Fibroblast of pulmonary artery (primary cell): ENCODE measurements at regions not wholly inside any gene's neighbourhood (a gene's known extent, or its start where the extent isn't known, plus 50 kb on each side); places are given as distances from the start of the nearest gene placed in this dataset.

Experiments
- DNase-seq: peaks from one replicate; pipeline ENCODE4 v3.0.0-alpha.2; 2010; ENCODE audit warnings: low read depth
- H3K4me3 ChIP-seq: replicated peaks from 2 replicates; pipeline ENCODE4 v1.5.1; 2011; ENCODE audit warnings: low read depth, mild to moderate bottlenecking, control low read depth, low read length, moderate library complexity
- TF ChIP-seq, protein P1 (sequence below): IDR thresholded peaks from 2 replicates; pipeline ENCODE4 v1.5.1; 2011; ENCODE audit warnings: mild to moderate bottlenecking, control low read depth, low read length, inconsistent platforms; ENCODE audit errors: missing control alignments

DNA sequence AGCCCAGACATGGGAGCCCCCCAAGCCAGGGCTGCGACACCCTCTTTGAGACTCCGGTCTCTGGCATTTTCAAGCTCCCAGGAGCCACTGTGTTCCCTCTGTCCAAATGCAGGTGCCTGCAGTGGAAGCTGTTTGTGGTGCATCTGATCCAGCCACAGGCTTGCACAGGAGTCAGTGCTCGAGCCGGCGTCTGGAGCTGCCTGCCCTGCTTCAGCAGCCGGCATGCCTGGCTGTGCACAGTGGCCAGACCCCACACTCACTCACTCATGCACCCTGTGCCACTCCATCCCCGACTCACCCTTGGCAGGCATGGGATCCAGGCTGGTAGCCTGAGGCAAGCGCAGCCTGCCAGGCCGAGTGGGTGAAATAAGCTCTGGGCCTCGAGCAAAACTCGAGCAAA lies 555.0 kb upstream of the CCDC54 start:
- DNase-seq: no peak
- no peak overlapping the region for H3K4me3 ChIP-seq
- TF ChIP-seq, protein P1, sequence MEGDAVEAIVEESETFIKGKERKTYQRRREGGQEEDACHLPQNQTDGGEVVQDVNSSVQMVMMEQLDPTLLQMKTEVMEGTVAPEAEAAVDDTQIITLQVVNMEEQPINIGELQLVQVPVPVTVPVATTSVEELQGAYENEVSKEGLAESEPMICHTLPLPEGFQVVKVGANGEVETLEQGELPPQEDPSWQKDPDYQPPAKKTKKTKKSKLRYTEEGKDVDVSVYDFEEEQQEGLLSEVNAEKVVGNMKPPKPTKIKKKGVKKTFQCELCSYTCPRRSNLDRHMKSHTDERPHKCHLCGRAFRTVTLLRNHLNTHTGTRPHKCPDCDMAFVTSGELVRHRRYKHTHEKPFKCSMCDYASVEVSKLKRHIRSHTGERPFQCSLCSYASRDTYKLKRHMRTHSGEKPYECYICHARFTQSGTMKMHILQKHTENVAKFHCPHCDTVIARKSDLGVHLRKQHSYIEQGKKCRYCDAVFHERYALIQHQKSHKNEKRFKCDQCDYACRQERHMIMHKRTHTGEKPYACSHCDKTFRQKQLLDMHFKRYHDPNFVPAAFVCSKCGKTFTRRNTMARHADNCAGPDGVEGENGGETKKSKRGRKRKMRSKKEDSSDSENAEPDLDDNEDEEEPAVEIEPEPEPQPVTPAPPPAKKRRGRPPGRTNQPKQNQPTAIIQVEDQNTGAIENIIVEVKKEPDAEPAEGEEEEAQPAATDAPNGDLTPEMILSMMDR: no peak

DNA sequence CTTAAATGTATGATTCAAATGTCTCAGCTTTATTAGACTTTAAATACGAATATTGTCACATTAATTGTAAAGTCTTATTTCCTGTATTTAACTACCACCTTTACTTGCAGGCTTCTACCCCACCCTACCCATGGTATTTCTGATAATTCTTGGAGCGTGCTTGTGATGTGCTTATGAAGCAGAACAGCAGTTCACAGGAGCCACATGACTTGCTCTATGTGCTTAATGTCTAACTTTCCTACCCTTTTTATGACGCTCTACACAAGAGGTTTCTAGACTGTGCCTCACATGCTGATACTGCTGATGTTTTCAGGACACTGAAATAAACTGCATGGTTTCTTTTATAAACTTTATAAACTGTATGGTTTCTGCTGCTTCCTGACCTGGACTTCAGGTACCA lies 553.5 kb upstream of the CCDC54 start:
- TF ChIP-seq, protein P1: no peak
- H3K4me3 ChIP-seq: no peak overlapping the region
- DNase-seq: no peak

DNA sequence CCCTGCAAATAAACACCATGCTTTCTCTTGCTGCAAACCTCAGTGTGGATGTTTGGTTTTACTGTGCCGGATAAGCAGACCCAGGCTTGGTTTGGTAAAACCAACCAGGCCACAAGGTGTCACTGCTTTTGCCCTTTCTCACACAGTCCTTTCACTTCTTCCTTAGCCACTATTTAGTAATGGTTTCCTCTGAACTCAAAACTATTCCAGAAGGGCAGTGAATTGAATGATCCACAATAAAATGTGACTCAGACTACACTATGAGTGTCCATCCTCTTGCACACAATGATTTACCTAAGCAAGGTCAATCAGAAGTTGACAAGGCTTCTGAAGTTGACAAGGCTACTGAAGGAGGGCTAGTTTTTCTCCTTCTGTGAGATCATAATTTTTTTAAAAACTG lies 552.4 kb upstream of the CCDC54 start:
- DNase-seq: peak; percentile 54
- H3K4me3 ChIP-seq: no peak overlapping the region
- TF ChIP-seq, protein P1: peak; percentile 40

DNA sequence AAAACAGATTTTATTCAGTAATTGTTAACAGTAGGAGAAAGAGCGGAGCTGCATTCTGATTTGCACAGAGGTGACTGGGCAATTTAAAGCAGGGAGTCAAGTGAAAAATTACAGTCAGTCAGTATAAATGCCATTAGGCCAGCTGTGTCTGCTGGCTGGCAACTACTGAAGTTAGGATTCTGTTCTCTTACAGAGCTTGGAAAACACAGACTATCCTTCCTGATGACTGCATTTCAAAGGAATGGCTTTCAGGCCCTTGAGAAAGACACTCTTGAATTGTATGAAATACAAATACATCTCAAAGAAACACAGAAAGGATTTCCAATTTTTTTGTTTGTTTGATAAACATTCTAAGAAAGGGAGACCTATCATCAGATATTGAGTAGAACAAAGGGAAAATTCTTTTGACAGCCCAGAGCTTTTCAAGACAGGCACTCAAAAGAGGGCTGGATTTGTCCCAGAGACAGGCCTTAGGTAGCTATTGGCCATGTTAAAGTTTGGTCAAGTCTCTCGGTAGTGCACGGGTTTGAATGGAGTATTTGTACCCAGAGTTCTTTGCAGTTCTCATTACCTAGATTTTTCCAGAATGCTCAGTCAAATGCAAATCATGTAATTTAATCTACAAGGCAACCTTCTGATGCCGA lies 551.2 kb upstream of the CCDC54 start:
- TF ChIP-seq, protein P1: no peak
- no peak overlapping the region for H3K4me3 ChIP-seq
- peak; percentile 78 for DNase-seq

DNA sequence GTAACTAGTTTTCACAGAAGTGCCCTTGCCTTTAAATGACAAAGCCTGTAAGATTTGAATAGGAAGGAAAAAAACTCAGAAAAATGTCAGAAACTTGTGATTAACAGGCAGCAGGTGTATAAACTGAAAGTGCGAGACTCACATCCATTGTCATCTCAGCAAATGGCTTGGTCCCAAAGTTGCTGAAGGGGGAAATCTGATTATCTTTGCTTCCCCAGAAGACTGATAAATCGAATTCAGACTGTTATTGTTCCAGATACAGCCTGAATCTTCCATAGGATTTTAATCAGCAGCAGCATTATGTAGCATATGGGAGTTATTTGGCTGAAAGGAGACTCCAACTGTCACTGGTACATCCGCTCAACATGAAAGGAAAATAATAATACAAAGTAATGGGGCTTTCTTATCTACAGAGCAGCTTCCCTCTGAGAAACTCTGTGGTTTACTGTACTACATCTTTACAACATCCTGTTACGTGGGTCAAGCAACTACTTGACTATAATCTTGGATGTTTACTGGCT lies 550.4 kb upstream of the CCDC54 start:
- TF ChIP-seq, protein P1: no peak
- H3K4me3 ChIP-seq: no peak overlapping the region
- peak; percentile 76 for DNase-seq

DNA sequence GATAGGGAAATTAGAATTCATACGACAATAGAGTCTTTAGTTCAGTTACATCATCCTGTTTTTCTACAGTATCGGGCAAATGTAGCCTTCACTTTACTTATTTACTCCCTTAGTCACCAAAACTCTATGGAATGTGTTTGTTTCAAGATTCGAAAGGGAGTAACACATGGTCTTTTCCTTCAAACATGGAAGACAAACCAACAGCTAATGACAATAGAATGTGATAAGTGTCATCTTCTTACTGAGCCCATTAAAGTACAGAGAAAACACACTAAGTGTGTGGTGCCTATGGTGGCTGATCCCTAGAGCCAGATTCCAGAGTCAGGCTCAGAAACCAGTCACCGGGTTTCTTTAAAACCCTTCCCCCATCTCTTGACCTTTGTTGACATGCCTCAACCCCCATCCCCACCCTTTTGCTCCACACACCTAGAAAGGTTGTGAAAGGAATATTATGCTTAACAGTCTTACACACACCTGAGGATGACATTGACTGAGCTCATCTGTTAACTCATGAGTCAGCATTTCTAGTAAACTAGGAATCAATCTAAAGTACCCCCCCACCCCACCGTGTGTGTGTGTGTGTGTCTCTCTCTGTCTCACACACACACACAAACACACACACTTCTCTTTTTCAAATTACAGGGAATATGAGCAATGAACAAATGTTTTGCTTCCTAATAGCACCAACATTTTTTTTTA lies 549.6 kb upstream of the CCDC54 start:
- peak; percentile 56 for DNase-seq
- TF ChIP-seq, protein P1: no peak

More for the DNA sequence above, 549.6 kb upstream of the CCDC54 start:
- no peak overlapping the region for H3K4me3 ChIP-seq
